ENCODE measurements at regions not wholly inside any gene's neighbourhood (a gene's known extent, or its start where the extent isn't known, plus 50 kb on each side); places are given as distances from the start of the nearest gene placed in this dataset.
"Not testable (repeated sequence)": the region's sequence is repeated elsewhere in the genome, so short reads cannot be mapped to it uniquely, and the experiment has no call there.

- DNase-seq = no peak
Observed at GRCh38 chrX:786441-786881, 155.9 kb downstream of the SHOX start.

GRCh38 chrX:784829-785228, 154.2 kb downstream of the SHOX start:
- DNase-seq = no peak

GRCh38 chrX:781224-782204, 150.9 kb downstream of the SHOX start:
- DNase-seq = no peak

GRCh38 chrX:776529-777230, 146.1 kb downstream of the SHOX start:
- DNase-seq = no peak

- DNase-seq = no peak
Observed at GRCh38 chrX:776061-776460, 145.5 kb downstream of the SHOX start.

GRCh38 chrX:774536-774935, 143.9 kb downstream of the SHOX start:
- no peak for DNase-seq

GRCh38 chrX:773292-774025, 142.9 kb downstream of the SHOX start:
- DNase-seq = no peak

- no peak for DNase-seq
Observed at GRCh38 chrX:771536-771935, 140.9 kb downstream of the SHOX start.

GRCh38 chrX:769796-770195, 139.2 kb downstream of the SHOX start:
- no peak for DNase-seq

GRCh38 chrX:768596-768995, 138.0 kb downstream of the SHOX start:
- DNase-seq = no peak

GRCh38 chrX:758917-759316, 128.3 kb downstream of the SHOX start:
- no peak for DNase-seq

- no peak for DNase-seq
Observed at GRCh38 chrX:750812-751211, 120.2 kb downstream of the SHOX start.

GRCh38 chrX:750263-750662, 119.7 kb downstream of the SHOX start:
- no peak for DNase-seq

GRCh38 chrX:747176-747575, 116.6 kb downstream of the SHOX start:
- DNase-seq = no peak

GRCh38 chrX:739611-740010, 109.0 kb downstream of the SHOX start:
- no peak for DNase-seq

GRCh38 chrX:737021-737420, 106.4 kb downstream of the SHOX start:
- not testable (repeated sequence) for DNase-seq

GRCh38 chrX:734362-734761, 103.8 kb downstream of the SHOX start:
- no peak for DNase-seq

- DNase-seq = no peak
Observed at GRCh38 chrX:733961-734360, 103.4 kb downstream of the SHOX start.

GRCh38 chrX:729583-730409, 99.2 kb downstream of the SHOX start:
- DNase-seq = no peak

- not testable (repeated sequence) for DNase-seq
Observed at GRCh38 chrX:729101-729500, 98.5 kb downstream of the SHOX start.

GRCh38 chrX:728639-729038, 98.0 kb downstream of the SHOX start:
- not testable (repeated sequence) for DNase-seq

Measured in COR-L47 (cell line).